PC-9 (cell line): ENCODE measurements at regions not wholly inside any gene's neighbourhood (a gene's known extent, or its start where the extent isn't known, plus 50 kb on each side); places are given as distances from the start of the nearest gene placed in this dataset.

Experiments used
- BruUV-seq: library from RNA; stranded (reverse); fragments of 400-500 nt; replicated peaks from 2 replicates; lab custom pipeline; 2021; lab: Mats Ljungman, UMichigan
- CTCF ChIA-PET: fragments of 300-600 bp; sonication (Branson Sonifier 250); formaldehyde crosslinking; loops from one replicate; lab custom pipeline; 2022; ENCODE audit warnings: antibody characterized with exemption; lab: Charles Lee
- POLR2A ChIA-PET: fragments of 300-600 bp; sonication (Branson Sonifier 250); formaldehyde crosslinking; loops from one replicate; lab custom pipeline; 2022; ENCODE audit warnings: antibody characterized with exemption; ENCODE audit not compliant: unreplicated experiment; lab: Charles Lee
- DNase-seq, 2 experiments: peaks; one replicate each; pipeline versions ENCODE4 v3.0.0 to v3.0.0-alpha.2; 2015 to 2022; ENCODE audit warnings: mixed read lengths in 1 of 2
- H2AFZ ChIP-seq: fragments of 200-600 bp; sonication (generic); 2 replicates; pipeline ENCODE4 v1.8.1; 2017; ENCODE audit warnings: antibody characterized with exemption
- H3F3A ChIP-seq: fragments of 200-600 bp; sonication (generic); 2 replicates; pipeline ENCODE4 v1.8.1; 2017; ENCODE audit warnings: antibody characterized with exemption, mild to moderate bottlenecking, low read depth; ENCODE audit not compliant: insufficient read depth
- H3K27ac ChIP-seq: fragments of 200-600 bp; sonication (generic); 2 replicates; pipeline ENCODE4 v1.6.1; 2016; ENCODE audit warnings: mixed run types
- H3K27me3 ChIP-seq: fragments of 200-600 bp; sonication (generic); 2 replicates; pipeline ENCODE4 v1.6.1; 2016; ENCODE audit warnings: low read depth, mixed run types; ENCODE audit not compliant: insufficient read depth
- H3K36me3 ChIP-seq: fragments of 200-600 bp; sonication (generic); 2 replicates; pipeline ENCODE4 v1.6.1; 2016; ENCODE audit warnings: low read depth, mixed run types
- H3K4me1 ChIP-seq: fragments of 200-600 bp; sonication (generic); replicated peaks from 2 replicates; pipeline ENCODE4 v1.6.1; 2016; ENCODE audit warnings: mixed run types; ENCODE audit not compliant: insufficient read depth
- H3K4me2 ChIP-seq: fragments of 200-600 bp; sonication (generic); 2 replicates; pipeline ENCODE4 v1.6.1; 2017; ENCODE audit warnings: mixed run types
- H3K4me3 ChIP-seq: fragments of 200-600 bp; sonication (generic); 2 replicates; pipeline ENCODE4 v1.6.1; 2016; ENCODE audit warnings: mixed run types
- H3K79me2 ChIP-seq: fragments of 200-600 bp; sonication (generic); 2 replicates; pipeline ENCODE4 v1.6.1; 2017; ENCODE audit warnings: low read depth, mixed run types
- H3K9me2 ChIP-seq: fragments of 200-600 bp; sonication (generic); 2 replicates; pipeline ENCODE4 v1.8.1; 2017; ENCODE audit warnings: mild to moderate bottlenecking; ENCODE audit not compliant: insufficient read depth
- H3K9me3 ChIP-seq: fragments of 200-600 bp; sonication (generic); 2 replicates; pipeline ENCODE4 v1.8.1; 2016; ENCODE audit warnings: low read depth; ENCODE audit not compliant: insufficient read depth
- H4K20me1 ChIP-seq: fragments of 200-600 bp; sonication (generic); 2 replicates; pipeline ENCODE4 v1.8.1; 2017; ENCODE audit not compliant: insufficient read depth
- CTCF ChIP-seq: fragments of 200-600 bp; sonication (generic); conservative IDR thresholded peaks from 2 replicates; pipeline ENCODE4 v1.6.1; 2017; ENCODE audit warnings: mixed run types, antibody characterized with exemption, mild to moderate bottlenecking, moderate library complexity
- EZH2 ChIP-seq: fragments of 200-600 bp; sonication (generic); IDR thresholded peaks from 2 replicates; pipeline ENCODE4 v1.8.0; 2017; ENCODE audit warnings: antibody characterized with exemption, low read depth
- intact Hi-C: fragments of 100-400 bp; cut with micrococcal nuclease; formaldehyde crosslinking; loops from one replicate; pipeline ENCODE4 v1.10.0; 2022; ENCODE audit not compliant: unreplicated experiment

- Histone ChIP-seq H3K9me3 (peaks cover 4% of the 10 kb centered on the region; the same call in 1 of the 2 replicates), H3K36me3 (no peaks in the 10 kb centered on the region), H3K4me1 (peaks cover 19% of the 10 kb centered on the region), H3K27ac (no peak overlapping the region), H3K79me2 (no peaks in the 10 kb centered on the region), H3K27me3 (no peaks in the 10 kb centered on the region), H4K20me1 (no peaks in the 10 kb centered on the region), H3K4me2 (peak overlapping the region; percentile 54; the same call in 1 of the 2 replicates), H3F3A (no peaks in the 10 kb centered on the region), H3K9me2 (no peaks in the 10 kb centered on the region), H2AFZ (no peak overlapping the region), H3K4me3 (no peak overlapping the region)
- ChIA-PET POLR2A (no interaction called here), CTCF (interaction anchor here (0.7 kb wide), 1 partner anchor 114 kb away, joined by 5 read pairs; no protein-coding TSS in a partner anchor)
- BruUV-seq: no TSS peak
- TF ChIP-seq EZH2: no peak
- TF ChIP-seq CTCF: no peak
- peak; percentile 33 to 64 for DNase-seq
- intact Hi-C loops: no loop called here
These were observed 113.0 kb downstream of the BASP1 start for GRCh38 chr5:17330386-17330785.

GRCh38 chr5:17331651-17332050 is 114.2 kb downstream of the BASP1 start:
- H3K36me3 ChIP-seq: no peaks in the 10 kb centered on the region
- no peaks in the 10 kb centered on the region for H3F3A ChIP-seq
- H4K20me1 ChIP-seq: no peaks in the 10 kb centered on the region
- no peak overlapping the region for H3K27ac ChIP-seq
- no peak overlapping the region for H3K4me3 ChIP-seq
- ChIA-PET CTCF (no interaction called here), POLR2A (no interaction called here)
- H3K4me2 ChIP-seq: no peak overlapping the region
- no peaks in the 10 kb centered on the region for H3K79me2 ChIP-seq
- peaks cover 6% of the 10 kb centered on the region; the same call in 1 of the 2 replicates for H3K9me3 ChIP-seq
- peaks cover 19% of the 10 kb centered on the region for H3K4me1 ChIP-seq
- no peak for DNase-seq
- intact Hi-C loops: no loop called here
- H3K9me2 ChIP-seq: no peaks in the 10 kb centered on the region
- BruUV-seq: no TSS peak
- H2AFZ ChIP-seq: no peak overlapping the region
- H3K27me3 ChIP-seq: no peaks in the 10 kb centered on the region
- TF ChIP-seq EZH2: no peak
- no peak for TF ChIP-seq CTCF

- no TSS peak for BruUV-seq
- H3K9me3 ChIP-seq: peaks cover 10% of the 10 kb centered on the region; the same call in 1 of the 2 replicates
- H3K79me2 ChIP-seq: no peaks in the 10 kb centered on the region
- CTCF ChIA-PET: no interaction called here
- intact Hi-C loops: no loop called here
- H3K9me2 ChIP-seq: no peaks in the 10 kb centered on the region
- no peaks in the 10 kb centered on the region for H4K20me1 ChIP-seq
- H3K27ac ChIP-seq: no peak overlapping the region
- POLR2A ChIA-PET: no interaction called here
- no peak for TF ChIP-seq EZH2
- TF ChIP-seq CTCF: no peak
- no peaks in the 10 kb centered on the region for H3K36me3 ChIP-seq
- no peak overlapping the region for H3K4me3 ChIP-seq
- peaks cover 19% of the 10 kb centered on the region for H3K4me1 ChIP-seq
- peaks cover 3% of the 10 kb centered on the region; the same call in 1 of the 2 replicates for H3K27me3 ChIP-seq
- H2AFZ ChIP-seq: no peak overlapping the region
- DNase-seq: no peak
- no peaks in the 10 kb centered on the region for H3F3A ChIP-seq
- H3K4me2 ChIP-seq: no peak overlapping the region
These were observed 116.3 kb downstream of the BASP1 start for GRCh38 chr5:17333755-17334154.
